ENCODE measurements at regions not wholly inside any gene's neighbourhood (a gene's known extent, or its start where the extent isn't known, plus 50 kb on each side); places are given as distances from the start of the nearest gene placed in this dataset.

GRCh38 chr14:101239065-101239464 is 322.2 kb upstream of the DIO3 start:
- Histone ChIP-seq H2BK120ac (ENCODE audit: low read depth, low read length) (no peak overlapping the region), H3K4me2 (ENCODE audit: low read depth, low read length) (no peak overlapping the region), H4K91ac (ENCODE audit: insufficient read depth, low read depth, low read length) (no peak overlapping the region), H4K8ac (ENCODE audit: low read depth in 2 of 2, low read length in 2 of 2) (no peak overlapping the region), H3K4me1 (ENCODE audit: control insufficient read depth, insufficient read depth, low read length) (no peaks in the 10 kb centered on the region), H3K9me3 (ENCODE audit: control insufficient read depth, insufficient read depth, low read length) (peaks cover 12% of the 10 kb centered on the region), H4K20me1 (ENCODE audit: insufficient read depth, low read length) (no peaks in the 10 kb centered on the region), H3K9ac (ENCODE audit: low read depth, low read length) (no peak overlapping the region), H2AK9ac (replicated peaks; ENCODE audit: low read depth, low read length, poor library complexity) (no peak overlapping the region), H3K27ac (ENCODE audit: insufficient read depth, low read length) (no peak overlapping the region), H2AK5ac (ENCODE audit: low read depth, low read length) (no peak overlapping the region), H2BK15ac (ENCODE audit: low read depth, low read length) (no peak overlapping the region), H3K4ac (ENCODE audit: low read depth, low read length) (no peak overlapping the region), H2BK20ac (ENCODE audit: low read depth, low read length) (no peak overlapping the region), H3K4me3 (ENCODE audit: insufficient read depth, low read depth, low read length) (no peak overlapping the region), H3K18ac (ENCODE audit: low read depth, low read length) (no peak overlapping the region), H4K5ac (ENCODE audit: low read depth, low read length) (no peak overlapping the region), H3K14ac (replicated peaks; ENCODE audit: low read depth, low read length) (no peak overlapping the region), H3K23ac (ENCODE audit: low read depth, low read length) (no peak overlapping the region), H3K36me3 (ENCODE audit: control insufficient read depth, insufficient read depth, low read length) (no peaks in the 10 kb centered on the region), H3K27me3 (ENCODE audit: control insufficient read depth, insufficient read depth, low read length) (peaks cover 28% of the 10 kb centered on the region), H3K56ac (ENCODE audit: extremely low read depth, insufficient read depth, low read length) (no peak overlapping the region), H3K9me1 (ENCODE audit: insufficient read depth, low read length) (no peaks in the 10 kb centered on the region), H2BK5ac (ENCODE audit: low read depth, low read length, poor library complexity, severe bottlenecking) (no peak overlapping the region), H2AFZ (replicated peaks; ENCODE audit: low read length, poor library complexity) (peak overlapping the region; percentile 6), H3K79me1 (ENCODE audit: low read depth in 1 of 2, low read length in 2 of 2) (no peaks in the 10 kb centered on the region)
- BruUV-seq (replicated peaks): no TSS peak
- no peak for DNase-seq
- intact Hi-C loops (cut with micrococcal nuclease) (loop anchor here (5.0 to 10.0 kb wide), 5 partner anchors 164 to 854 kb away; no protein-coding TSS in a partner anchor), dilution Hi-C loops (cut with HindIII; ENCODE audit: low sequenced_read_pairs, unreplicated experiment) (no loop called here), in situ Hi-C loops (cut with MboI; ENCODE audit: low sequenced_read_pairs) (loop anchor here (25.0 kb wide), 2 partner anchors 527 to 827 kb away; no protein-coding TSS in a partner anchor)
- CTCF ChIA-PET: no interaction called here
- POLR2A ChIA-PET (ENCODE audit: unreplicated experiment): no interaction called here
- 67% methylated on average over 7 of the region's 9 CpGs; no CpG with 5 or more reads in 1 of the 2 experiments for WGBS, 2 experiments (ENCODE audit: extremely low coverage in 2 of 2, insufficient read length in 1 of 2)
- TF ChIP-seq MXI1 (IDR thresholded peaks at IDR 0.05; ENCODE audit: borderline replicate concordance, low read depth, low read length) (no peak), RCOR1 (IDR thresholded peaks at IDR 0.05; ENCODE audit: insufficient replicate concordance, low read length) (no peak), SMC3 (IDR thresholded peaks at IDR 0.05; ENCODE audit: low read depth, low read length) (no peak), CEBPB (IDR thresholded peaks at IDR 0.05; ENCODE audit: low read depth, low read length) (no peak), CTCF (conservative IDR thresholded peaks at IDR 0.05; ENCODE audit: low read depth, low read length) (no peak), USF2 (IDR thresholded peaks at IDR 0.05; ENCODE audit: low read depth, low read length) (no peak), FOS (IDR thresholded peaks at IDR 0.05; ENCODE audit: low read depth, low read length) (no peak), RFX5 (IDR thresholded peaks at IDR 0.05; ENCODE audit: low read depth, low read length) (no peak), POLR2A (IDR thresholded peaks at IDR 0.05; ENCODE audit: low read depth, low read length) (no peak)
- ATAC-seq (ENCODE audit: low read depth): no peak
